DND-41 (cell line): ENCODE measurements at regions not wholly inside any gene's neighbourhood (a gene's known extent, or its start where the extent isn't known, plus 50 kb on each side); places are given as distances from the start of the nearest gene placed in this dataset.

ENCODE experiments used
- CTCF ChIP-seq: IDR thresholded peaks from 2 replicates; pipeline ENCODE4 v1.5.1; 2012; ENCODE audit warnings: borderline replicate concordance, low read length, moderate library complexity, mild to moderate bottlenecking; ENCODE audit not compliant: poor library complexity, severe bottlenecking; ENCODE audit errors: extremely low read depth
- EZH2 ChIP-seq: IDR thresholded peaks from 3 replicates; pipeline ENCODE4 v1.6.1; 2012; ENCODE audit warnings: borderline replicate concordance, low read depth, mild to moderate bottlenecking, moderate library complexity, low read length, inconsistent platforms; ENCODE audit not compliant: severe bottlenecking

- TF ChIP-seq CTCF: no peak
- no peak for TF ChIP-seq EZH2
These were observed 94.2 kb upstream of the EFEMP1 start for GRCh38 chr2:56017784-56018183.
